K562 (cell line): ENCODE measurements at regions not wholly inside any gene's neighbourhood (a gene's known extent, or its start where the extent isn't known, plus 50 kb on each side); places are given as distances from the start of the nearest gene placed in this dataset.

Source experiments
- ATAC-seq: fragments of 200-7000 bp; cut with Tn5 transposase; 3 replicates; pipeline ENCODE4 v1.9.1; 2020; ENCODE audit warnings: moderate library complexity
- BruUV-seq: library from RNA; stranded (reverse); fragments of 400-500 nt; replicated peaks from 2 replicates; lab custom pipeline; 2021; lab: Mats Ljungman, UMichigan
- CTCF ChIA-PET: fragments of 300-600 bp; formaldehyde crosslinking; extraction: SDS; loops from one replicate; lab custom pipeline; 2021; ENCODE audit warnings: low intra/inter-chr PET ratio; lab: Yijun Ruan, JAX
- POLR2A ChIA-PET: fragments of 300-600, 350-650 bp; sonication (Branson Sonifier 250); formaldehyde crosslinking; extraction: SDS; loops from one replicate; lab custom pipeline; 2021; ENCODE audit warnings: antibody characterized with exemption, inconsistent platforms; lab: Yijun Ruan, JAX
- DNase-seq, 4 experiments: peaks; one replicate each; pipeline versions ENCODE4 v3.0.0 to v3.0.0-alpha.2; 2011 to 2018; ENCODE audit warnings: low spot score in 3 of 4, mixed read lengths in 3 of 4; ENCODE audit errors: extremely low read depth in 1 of 4
- FAIRE-seq: peaks from 2 replicates; lab custom pipeline; 2011; peaks lifted over from hg19 to GRCh38; lab: Jason Lieb, UNC
- H2AFZ ChIP-seq: 2 replicates; pipeline ENCODE4 v1.6.0; 2011; ENCODE audit warnings: low read depth, low read length, control low read depth, inconsistent platforms
- H3K27ac ChIP-seq: fragments of 200-600 bp; 3 replicates; pipeline ENCODE4 v1.8.0; 2011; ENCODE audit warnings: low read depth, mild to moderate bottlenecking, control low read depth, inconsistent platforms, low read length, moderate library complexity, mixed read lengths; ENCODE audit errors: extremely low read depth
- H3K27me3 ChIP-seq, 2 experiments: fragments of 300-600 bp in 1 of 2; 2 replicates in 1 of 2; 3 replicates in 1 of 2; pipeline versions ENCODE4 v1.6.0 to v1.8.0; 2011; ENCODE audit warnings: inconsistent platforms in 2 of 2, low read length in 2 of 2, mild to moderate bottlenecking in 1 of 2, mixed read lengths in 1 of 2, moderate library complexity in 1 of 2; ENCODE audit not compliant: control insufficient read depth in 2 of 2, insufficient read depth in 2 of 2
- H3K36me3 ChIP-seq: fragments of 300-600 bp; 3 replicates; pipeline ENCODE4 v1.8.0; 2011; ENCODE audit warnings: mild to moderate bottlenecking, low read length, inconsistent platforms; ENCODE audit not compliant: control insufficient read depth, insufficient read depth
- H3K4me1 ChIP-seq, 2 experiments: fragments of 200-600 bp in 1 of 2; replicated peaks in 1 of 2; 2 replicates in 1 of 2; 3 replicates in 1 of 2; pipeline versions ENCODE4 v1.5.1 to v1.8.0; 2011; ENCODE audit warnings: inconsistent platforms in 2 of 2, low read length in 2 of 2, mild to moderate bottlenecking in 1 of 2, mixed read lengths in 1 of 2, moderate library complexity in 1 of 2; ENCODE audit not compliant: control insufficient read depth in 2 of 2, insufficient read depth in 2 of 2
- H3K4me2 ChIP-seq: 2 replicates; pipeline ENCODE4 v1.6.1; 2011; ENCODE audit warnings: low read length, control low read depth, inconsistent platforms, mixed read lengths; ENCODE audit not compliant: insufficient read depth
- H3K4me3 ChIP-seq: fragments of 200-600 bp; sonication (generic), shearing (Covaris generic); 2 replicates; pipeline ENCODE4 v1.5.1; 2016; ENCODE audit warnings: control low read depth, inconsistent platforms
- H3K79me2 ChIP-seq: fragments of 200-600 bp; 3 replicates; pipeline ENCODE4 v1.8.0; 2011; ENCODE audit warnings: low read length, inconsistent platforms; ENCODE audit not compliant: control insufficient read depth, insufficient read depth
- H3K9ac ChIP-seq, 2 experiments: 2 replicates each; pipeline versions ENCODE4 v1.6.0 to v1.6.1; 2011; ENCODE audit warnings: low read depth in 2 of 2, low read length in 2 of 2, control low read depth in 1 of 2, inconsistent platforms in 1 of 2, mild to moderate bottlenecking in 1 of 2, mixed read lengths in 1 of 2; ENCODE audit not compliant: insufficient read depth in 1 of 2
- H3K9me1 ChIP-seq: one replicate; pipeline ENCODE4 v1.6.0; 2011; ENCODE audit warnings: inconsistent platforms, mild to moderate bottlenecking, low read length, moderate library complexity; ENCODE audit not compliant: control insufficient read depth, insufficient read depth
- H3K9me3 ChIP-seq: replicated peaks from 2 replicates; pipeline ENCODE4 v1.5.1; 2011; ENCODE audit warnings: low read depth, low read length, inconsistent platforms; ENCODE audit not compliant: control insufficient read depth, insufficient read depth
- H4K20me1 ChIP-seq: replicated peaks from 2 replicates; pipeline ENCODE4 v1.6.1; 2011; ENCODE audit warnings: low read length, inconsistent platforms, mixed read lengths; ENCODE audit not compliant: control insufficient read depth, insufficient read depth
- BMI1 ChIP-seq: fragments of 150-350 bp; IDR thresholded peaks from 2 replicates; pipeline ENCODE4 v1.6.1; 2014; ENCODE audit warnings: low read length
- EGR1 ChIP-seq: fragments of 450-650 bp; conservative IDR thresholded peaks from 2 replicates; pipeline ENCODE4 v1.6.1; 2017; ENCODE audit warnings: mild to moderate bottlenecking
- GATAD2B ChIP-seq: fragments of 450-650 bp; IDR thresholded peaks from 2 replicates; pipeline ENCODE4 v1.6.1; 2017; ENCODE audit warnings: mild to moderate bottlenecking, borderline replicate concordance
- GMEB1 ChIP-seq: fragments of 250-450 bp; sonication (Bioruptor Pico); IDR thresholded peaks from 2 replicates; pipeline ENCODE4 v1.4.0; 2020; ENCODE audit warnings: mild to moderate bottlenecking
- MCM7 ChIP-seq, 2 experiments: fragments of 450-650 bp; IDR thresholded peaks; 2 replicates each; pipeline ENCODE4 v1.6.1; 2016 to 2018
- POLR2B ChIP-seq: fragments of 450-650 bp; IDR thresholded peaks from 2 replicates; pipeline ENCODE4 v1.6.1; 2018; ENCODE audit warnings: low read depth; ENCODE audit not compliant: partially characterized antibody
- POLR2G ChIP-seq: fragments of 200-400 bp; formaldehyde crosslinking; IDR thresholded peaks from 2 replicates; pipeline ENCODE4 v1.6.1; 2017; ENCODE audit warnings: low read depth, mild to moderate bottlenecking, antibody characterized with exemption, low read length, moderate library complexity
- PURB ChIP-seq: sonication (generic); formaldehyde crosslinking; IDR thresholded peaks from 2 replicates; pipeline ENCODE4 v1.9.0; 2021; ENCODE audit warnings: low read depth, mild to moderate bottlenecking, missing genetic modification reagents
- RAD21 ChIP-seq, 2 experiments: fragments of 250-450 bp in 1 of 2; fragments of 450-650 bp in 1 of 2; sonication (Bioruptor Pico) in 1 of 2; formaldehyde crosslinking in 1 of 2; IDR thresholded peaks in 1 of 2; conservative IDR thresholded peaks in 1 of 2; 2 replicates each; pipeline versions ENCODE4 v1.4.0 to v1.8.0; 2020 to 2022; ENCODE audit warnings: mild to moderate bottlenecking in 2 of 2, moderate library complexity in 1 of 2
- XRCC5 ChIP-seq: fragments of 200-400 bp; formaldehyde crosslinking; IDR thresholded peaks from 2 replicates; pipeline ENCODE4 v1.6.1; 2017; ENCODE audit warnings: low read depth, mild to moderate bottlenecking, low read length
- WGBS: fragments of 100-300 bp; shearing (Covaris generic); methylation state at CpG from one replicate; pipeline ENCODE4 v1.1.6; 2016; ENCODE audit warnings: low coverage, mixed read lengths; ENCODE audit not compliant: insufficient coverage; ENCODE audit errors: missing lambda C conversion rate; 5-methylcytosine and 5-hydroxymethylcytosine counted together
- in situ Hi-C: fragments of 300-500 bp; cut with MboI; formaldehyde crosslinking; loops from 4 replicates; pipeline ENCODE4 v1.15.0; 2018; ENCODE audit warnings: inconsistent platforms, mixed read lengths
- intact Hi-C: fragments of 100-400 bp; cut with micrococcal nuclease; formaldehyde crosslinking; loops from 2 replicates; pipeline ENCODE4 v1.14.2; 2022
- TF ChIP-seq, protein P1 (sequence below), 3 experiments: fragments of 200-800 bp in 1 of 3; fragments of 250-450 bp in 1 of 3; fragments of 450-650 bp in 1 of 3; sonication (Bioruptor Pico) in 1 of 3; sonication (Bioruptor generic) in 1 of 3; formaldehyde crosslinking in 1 of 3; IDR thresholded peaks; 2 replicates each; pipeline versions ENCODE4 v1.6.1 to v1.8.0; 2016 to 2022; ENCODE audit warnings: mild to moderate bottlenecking in 2 of 3, missing genetic modification characterization in 2 of 3, missing compliant biosample characterization in 1 of 3, moderate library complexity in 1 of 3

DNA sequence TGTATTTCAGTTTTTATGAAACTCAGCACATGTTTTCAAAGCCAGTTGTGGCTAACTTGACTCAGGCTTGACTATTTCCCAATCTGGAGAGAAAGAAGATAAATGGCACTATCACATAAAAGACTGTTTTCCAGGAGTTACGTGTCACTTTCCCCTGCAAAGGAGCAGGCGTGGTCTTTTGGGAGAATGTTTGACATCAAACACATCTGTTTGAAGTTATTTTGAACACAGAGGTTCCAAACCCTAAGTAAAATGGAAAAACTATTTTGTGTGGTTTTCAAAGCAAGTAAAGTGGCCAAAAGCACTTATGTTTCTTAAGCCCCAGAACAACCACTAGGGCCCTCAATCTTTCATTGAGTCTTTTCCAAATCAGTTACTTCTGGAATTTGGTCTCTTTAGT lies 89.7 kb downstream of the FOXF2 start:
- H3K9ac ChIP-seq: no peak overlapping the region
- no peak for ATAC-seq
- H3K27me3 ChIP-seq: no peaks in the 10 kb centered on the region
- no peak for FAIRE-seq
- H3K4me1 ChIP-seq: no peaks in the 10 kb centered on the region
- POLR2A ChIA-PET: interaction anchor here (0.7 kb wide), 1 partner anchor 1144 kb away, joined by 4 read pairs; no protein-coding TSS in a partner anchor
- CTCF ChIA-PET: no interaction called here
- DNase-seq: no peak
- intact Hi-C loops (no loop called here), in situ Hi-C loops (no loop called here)
- no peaks in the 10 kb centered on the region for H3K79me2 ChIP-seq
- 0% methylated on average over 2 of the region's 2 CpGs for WGBS
- H3K9me3 ChIP-seq: no peaks in the 10 kb centered on the region
- H3K27ac ChIP-seq: no peak overlapping the region
- H4K20me1 ChIP-seq: no peaks in the 10 kb centered on the region; the same call in 1 of the 2 replicates
- H2AFZ ChIP-seq: no peak overlapping the region
- H3K4me3 ChIP-seq: no peak overlapping the region
- no peaks in the 10 kb centered on the region for H3K36me3 ChIP-seq
- H3K9me1 ChIP-seq: no peaks in the 10 kb centered on the region
- no TSS peak for BruUV-seq
- no peak overlapping the region for H3K4me2 ChIP-seq
- TF ChIP-seq, protein P1, sequence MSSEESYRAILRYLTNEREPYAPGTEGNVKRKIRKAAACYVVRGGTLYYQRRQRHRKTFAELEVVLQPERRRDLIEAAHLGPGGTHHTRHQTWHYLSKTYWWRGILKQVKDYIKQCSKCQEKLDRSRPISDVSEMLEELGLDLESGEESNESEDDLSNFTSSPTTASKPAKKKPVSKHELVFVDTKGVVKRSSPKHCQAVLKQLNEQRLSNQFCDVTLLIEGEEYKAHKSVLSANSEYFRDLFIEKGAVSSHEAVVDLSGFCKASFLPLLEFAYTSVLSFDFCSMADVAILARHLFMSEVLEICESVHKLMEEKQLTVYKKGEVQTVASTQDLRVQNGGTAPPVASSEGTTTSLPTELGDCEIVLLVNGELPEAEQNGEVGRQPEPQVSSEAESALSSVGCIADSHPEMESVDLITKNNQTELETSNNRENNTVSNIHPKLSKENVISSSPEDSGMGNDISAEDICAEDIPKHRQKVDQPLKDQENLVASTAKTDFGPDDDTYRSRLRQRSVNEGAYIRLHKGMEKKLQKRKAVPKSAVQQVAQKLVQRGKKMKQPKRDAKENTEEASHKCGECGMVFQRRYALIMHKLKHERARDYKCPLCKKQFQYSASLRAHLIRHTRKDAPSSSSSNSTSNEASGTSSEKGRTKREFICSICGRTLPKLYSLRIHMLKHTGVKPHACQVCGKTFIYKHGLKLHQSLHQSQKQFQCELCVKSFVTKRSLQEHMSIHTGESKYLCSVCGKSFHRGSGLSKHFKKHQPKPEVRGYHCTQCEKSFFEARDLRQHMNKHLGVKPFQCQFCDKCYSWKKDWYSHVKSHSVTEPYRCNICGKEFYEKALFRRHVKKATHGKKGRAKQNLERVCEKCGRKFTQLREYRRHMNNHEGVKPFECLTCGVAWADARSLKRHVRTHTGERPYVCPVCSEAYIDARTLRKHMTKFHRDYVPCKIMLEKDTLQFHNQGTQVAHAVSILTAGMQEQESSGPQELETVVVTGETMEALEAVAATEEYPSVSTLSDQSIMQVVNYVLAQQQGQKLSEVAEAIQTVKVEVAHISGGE (CRISPR knock-in tag; IDR thresholded peaks at IDR 0.05): no peak
- TF ChIP-seq RAD21 (CRISPR knock-in tag; conservative IDR thresholded peaks at IDR 0.05 in 1 of 2, IDR thresholded peaks at IDR 0.05 in 1 of 2): no peak
- no peak for TF ChIP-seq PURB
- TF ChIP-seq XRCC5: no peak
- no peak for TF ChIP-seq EGR1
- no peak for TF ChIP-seq BMI1
- TF ChIP-seq GATAD2B: no peak
- TF ChIP-seq POLR2G: no peak
- no peak for TF ChIP-seq POLR2B
- TF ChIP-seq MCM7 (IDR thresholded peaks at IDR 0.05): no peak
- no peak for TF ChIP-seq GMEB1 (CRISPR knock-in tag)
